GM12878 (cell line): ENCODE measurements at regions not wholly inside any gene's neighbourhood (a gene's known extent, or its start where the extent isn't known, plus 50 kb on each side); places are given as distances from the start of the nearest gene placed in this dataset.

Source experiments
- ATAC-seq: fragments of 200-7000 bp; cut with Tn5 transposase; 3 replicates; pipeline ENCODE4 v1.9.1; 2020; ENCODE audit warnings: mild to moderate bottlenecking, moderate library complexity
- BruUV-seq: library from RNA; stranded (reverse); fragments of 400-500 nt; replicated peaks from 2 replicates; lab custom pipeline; 2021; lab: Mats Ljungman, UMichigan
- CTCF ChIA-PET: fragments of 300-600 bp; sonication (Branson Sonifier 250); formaldehyde crosslinking; extraction: SDS; loops from one replicate; lab custom pipeline; 2021; ENCODE audit warnings: inconsistent platforms; lab: Yijun Ruan, JAX
- POLR2A ChIA-PET: fragments of 350-600 bp; formaldehyde crosslinking; extraction: SDS; loops from one replicate; lab custom pipeline; 2021; ENCODE audit warnings: inconsistent platforms; lab: Charles Lee
- RAD21 ChIA-PET: fragments of 300-600 bp; sonication (Branson Sonifier 250); formaldehyde crosslinking; loops from one replicate; lab custom pipeline; 2023; ENCODE audit warnings: antibody characterized with exemption; ENCODE audit not compliant: unreplicated experiment; lab: Charles Lee
- SMC1A ChIA-PET: fragments of 300-600 bp; sonication (Branson Sonifier 250); formaldehyde crosslinking; loops from one replicate; lab custom pipeline; 2023; ENCODE audit not compliant: unreplicated experiment, uncharacterized antibody; lab: Charles Lee
- DNase-seq: peaks from one replicate; pipeline ENCODE4 v3.0.0-alpha.2; 2011; ENCODE audit warnings: low read depth, low spot score
- FAIRE-seq: peaks from 3 replicates; lab custom pipeline; 2011; peaks lifted over from hg19 to GRCh38; lab: Jason Lieb, UNC
- H2AFZ ChIP-seq: 2 replicates; pipeline ENCODE4 v1.6.0; 2011; ENCODE audit warnings: low read depth, low read length, control low read depth; ENCODE audit not compliant: control insufficient read depth
- H3K27ac ChIP-seq: 2 replicates; pipeline ENCODE4 v1.5.1; 2011; ENCODE audit warnings: control low read depth; ENCODE audit not compliant: control insufficient read depth, insufficient read depth
- H3K27me3 ChIP-seq, 2 experiments: replicated peaks in 1 of 2; 2 replicates each; pipeline versions ENCODE4 v1.6.0 to v1.6.1; 2011; ENCODE audit warnings: low read length in 1 of 2; ENCODE audit not compliant: control insufficient read depth in 2 of 2, insufficient read depth in 2 of 2
- H3K36me3 ChIP-seq, 2 experiments: 2 replicates each; pipeline ENCODE4 v1.5.1; 2011; ENCODE audit warnings: low read length in 1 of 2; ENCODE audit not compliant: control insufficient read depth in 2 of 2, insufficient read depth in 2 of 2
- H3K4me1 ChIP-seq: 2 replicates; pipeline ENCODE4 v1.6.1; 2011; ENCODE audit warnings: mild to moderate bottlenecking, low read length, moderate library complexity, mixed read lengths; ENCODE audit not compliant: control insufficient read depth, insufficient read depth
- H3K4me2 ChIP-seq: 2 replicates; pipeline ENCODE4 v1.6.0; 2011; ENCODE audit warnings: control low read depth; ENCODE audit not compliant: control insufficient read depth, insufficient read depth
- H3K4me3 ChIP-seq: fragments of 200-600 bp; sonication (generic); 2 replicates; pipeline ENCODE4 v1.5.1; 2016
- H3K79me2 ChIP-seq: 2 replicates; pipeline ENCODE4 v1.6.0; 2011; ENCODE audit warnings: low read length; ENCODE audit not compliant: control insufficient read depth, insufficient read depth
- H3K9ac ChIP-seq: 2 replicates; pipeline ENCODE4 v1.8.0; 2011; ENCODE audit warnings: low read length, control low read depth, mixed read lengths; ENCODE audit not compliant: control insufficient read depth, insufficient read depth
- H3K9me3 ChIP-seq: replicated peaks from 3 replicates; pipeline ENCODE4 v1.5.1; 2011; ENCODE audit warnings: mild to moderate bottlenecking, low read length; ENCODE audit not compliant: control insufficient read depth, insufficient read depth
- H4K20me1 ChIP-seq: 2 replicates; pipeline ENCODE4 v1.6.0; 2011; ENCODE audit not compliant: control insufficient read depth, insufficient read depth
- ATF2 ChIP-seq: IDR thresholded peaks from 2 replicates; pipeline ENCODE4 v1.6.1; 2012; ENCODE audit warnings: low read length, inconsistent platforms
- BCL3 ChIP-seq: IDR thresholded peaks from 2 replicates; pipeline ENCODE4 v1.6.1; 2011; ENCODE audit warnings: borderline replicate concordance, low read depth, mild to moderate bottlenecking, moderate library complexity, low read length; ENCODE audit not compliant: insufficient read depth, poor library complexity, severe bottlenecking
- HDGF ChIP-seq: fragments of 450-650 bp; IDR thresholded peaks from 2 replicates; pipeline ENCODE4 v1.6.1; 2016; ENCODE audit warnings: antibody characterized with exemption
- PBX3 ChIP-seq: IDR thresholded peaks from 2 replicates; pipeline ENCODE4 v1.6.1; 2011; ENCODE audit warnings: mild to moderate bottlenecking, low read depth, low read length, moderate library complexity; ENCODE audit not compliant: insufficient replicate concordance
- POLR2AphosphoS5 ChIP-seq: IDR thresholded peaks from 2 replicates; pipeline ENCODE4 v1.6.1; 2011; ENCODE audit warnings: mild to moderate bottlenecking, low read length, inconsistent platforms
- SIN3A ChIP-seq: IDR thresholded peaks from 2 replicates; pipeline ENCODE4 v1.6.1; 2012; ENCODE audit warnings: low read depth, low read length, improper control_type of control experiment
- WGBS: methylation state at CpG from one replicate; pipeline ENCODE4 v1.1.6; 2016; ENCODE audit warnings: low lambda C conversion rate; ENCODE audit not compliant: insufficient replicate concordance, insufficient coverage; ENCODE audit errors: missing lambda C conversion rate; 5-methylcytosine and 5-hydroxymethylcytosine counted together
- in situ Hi-C: fragments of 300-500 bp; cut with MboI; formaldehyde crosslinking; loops from 9 replicates; pipeline ENCODE4 v1.14.3; 2018; ENCODE audit warnings: mixed read lengths
- intact Hi-C: fragments of 100-400 bp; cut with micrococcal nuclease; formaldehyde crosslinking; loops from one replicate; pipeline ENCODE4 v1.14.2; 2022; ENCODE audit not compliant: unreplicated experiment

- ChIA-PET POLR2A (no interaction called here), RAD21 (no interaction called here), SMC1A (no interaction called here), CTCF (no interaction called here)
- DNase-seq (no peak), ATAC-seq (no peak), FAIRE-seq (no peak)
- Histone ChIP-seq H3K9ac (no peak overlapping the region), H3K27ac (no peak overlapping the region), H3K9me3 (no peaks in the 10 kb centered on the region; the same call in 2 of the 3 replicates), H3K4me2 (no peak overlapping the region), H3K27me3 (no peaks in the 10 kb centered on the region), H3K36me3 (no peaks in the 10 kb centered on the region), H2AFZ (no peak overlapping the region), H4K20me1 (no peaks in the 10 kb centered on the region), H3K79me2 (no peaks in the 10 kb centered on the region), H3K4me1 (no peaks in the 10 kb centered on the region), H3K4me3 (no peak overlapping the region)
- no TSS peak for BruUV-seq
- 71% methylated on average over 16 of the region's 16 CpGs for WGBS
- in situ Hi-C loops (no loop called here), intact Hi-C loops (no loop called here)
- TF ChIP-seq ATF2 (no peak), SIN3A (no peak), PBX3 (peak; percentile 33), POLR2AphosphoS5 (no peak), BCL3 (peak; percentile 71), HDGF (no peak)
Measured at GRCh38 chr19:31875591-31875990, 469.8 kb upstream of the ZNF507 start.
